Myocyte (in vitro differentiated cells): ENCODE measurements at regions not wholly inside any gene's neighbourhood (a gene's known extent, or its start where the extent isn't known, plus 50 kb on each side); places are given as distances from the start of the nearest gene placed in this dataset.
"Not testable (repeated sequence)": the region's sequence is repeated elsewhere in the genome, so short reads cannot be mapped to it uniquely, and the experiment has no call there.

ENCODE experiments used
- DNase-seq: peaks from one replicate; pipeline ENCODE4 v3.0.0-alpha.2; 2012; ENCODE audit warnings: low read depth

DNA sequence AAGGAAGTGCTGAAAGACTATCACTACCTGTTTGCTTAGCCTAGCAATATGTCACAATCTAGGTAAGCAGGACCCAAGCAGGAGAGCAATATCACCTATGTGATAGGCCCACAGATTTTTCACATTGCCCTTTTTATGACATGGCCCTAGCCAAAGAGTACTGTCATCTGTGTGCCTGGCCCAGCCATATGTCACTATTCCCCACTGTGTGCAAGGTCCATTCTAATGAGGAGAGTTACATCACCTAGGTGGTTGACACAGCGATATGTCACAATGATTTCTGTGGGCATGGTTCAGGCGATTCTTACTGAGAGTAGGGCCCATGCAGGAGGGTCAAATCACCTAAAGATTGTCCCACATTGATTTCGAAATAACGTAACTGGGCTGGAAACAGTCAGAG, 967.7 kb upstream of the AMELY start:
- DNase-seq, result no peak

DNA sequence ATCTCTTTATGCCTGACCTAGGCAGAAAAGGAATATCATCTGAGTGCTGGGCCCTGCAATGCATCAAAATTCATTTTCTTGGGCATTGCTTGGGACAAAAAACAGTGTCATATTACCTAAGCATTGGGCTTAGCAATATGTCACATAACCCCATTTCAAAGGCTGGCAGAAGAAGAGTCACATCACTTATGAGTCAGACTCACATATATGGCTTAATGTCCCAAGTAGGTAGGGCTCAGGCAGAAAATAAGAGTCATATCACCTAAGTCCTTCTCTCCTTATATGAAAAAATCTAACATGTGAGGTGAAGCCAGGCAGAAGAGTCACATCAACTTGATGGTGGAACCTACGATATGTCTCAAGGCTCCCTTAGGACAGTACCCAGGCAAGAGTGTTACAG, 967.2 kb upstream of the AMELY start:
- DNase-seq, result no peak

DNA sequence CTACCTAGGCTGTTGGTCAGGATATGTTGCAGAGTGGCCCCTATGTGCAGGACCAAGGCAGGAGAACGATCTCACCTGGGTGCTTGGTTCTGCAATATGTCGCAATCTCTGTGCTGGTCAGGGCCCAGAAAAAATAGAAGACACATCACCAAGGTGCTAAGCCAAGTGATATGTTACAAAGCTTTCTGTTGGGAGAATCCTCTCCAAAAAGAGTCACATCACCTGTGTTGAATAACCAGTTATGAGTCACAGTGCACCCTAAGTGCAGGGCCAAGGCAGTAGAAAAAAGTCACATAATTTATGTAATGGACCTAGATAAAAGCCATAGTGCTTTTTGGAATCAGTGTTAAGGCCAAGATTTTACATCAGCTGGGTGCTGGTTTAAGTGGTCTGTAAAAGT, 965.9 kb upstream of the AMELY start:
- no peak for DNase-seq

DNA sequence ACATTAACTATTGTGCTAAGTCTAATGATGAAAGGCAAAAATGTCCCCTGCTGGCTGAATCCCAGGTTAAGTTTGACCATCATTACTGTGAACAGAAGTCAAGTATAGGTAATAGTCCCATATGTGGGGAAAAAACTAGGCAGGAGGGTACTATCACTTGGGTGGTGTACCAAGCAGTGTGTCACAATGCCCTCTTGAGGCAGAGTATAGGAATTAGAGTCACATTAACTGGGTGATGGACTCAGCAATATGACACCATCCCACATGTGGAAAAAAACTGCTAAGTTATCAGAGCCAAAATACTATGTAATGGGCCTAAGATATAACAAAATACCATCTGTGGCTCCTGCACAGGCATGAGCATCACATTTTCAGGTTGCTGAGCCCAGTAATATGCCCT, 962.5 kb upstream of the AMELY start:
- DNase-seq, result peak; percentile 64

DNA sequence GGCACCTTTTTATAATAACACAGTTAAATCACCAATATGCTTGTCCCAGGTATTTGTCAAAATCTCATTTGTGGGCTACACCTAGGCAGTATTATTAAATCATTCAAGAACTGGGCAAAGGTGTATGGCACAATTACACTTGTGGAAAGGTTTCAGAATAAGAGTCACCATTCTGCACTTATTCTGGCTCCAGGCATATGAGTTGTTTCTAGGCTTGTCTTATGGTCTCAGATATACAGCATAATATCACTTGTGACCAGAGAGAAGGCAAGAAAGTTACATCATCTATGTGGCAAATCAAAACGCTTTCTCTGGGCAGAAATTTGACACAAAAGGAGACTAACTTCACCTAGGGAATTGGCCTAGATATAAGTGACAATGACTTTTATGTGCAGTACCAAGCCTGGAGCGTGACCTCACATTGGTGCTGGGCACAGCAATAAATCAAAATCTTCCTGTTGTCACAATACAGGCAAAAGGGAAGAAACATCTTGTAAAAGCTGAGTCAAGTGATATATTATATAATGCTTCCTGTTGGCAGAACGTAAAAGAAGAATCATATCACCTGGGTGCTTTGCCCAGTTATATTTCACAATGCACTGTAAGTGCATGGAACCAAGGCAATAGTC, 959.9 kb upstream of the AMELY start:
- DNase-seq, result no peak

DNA sequence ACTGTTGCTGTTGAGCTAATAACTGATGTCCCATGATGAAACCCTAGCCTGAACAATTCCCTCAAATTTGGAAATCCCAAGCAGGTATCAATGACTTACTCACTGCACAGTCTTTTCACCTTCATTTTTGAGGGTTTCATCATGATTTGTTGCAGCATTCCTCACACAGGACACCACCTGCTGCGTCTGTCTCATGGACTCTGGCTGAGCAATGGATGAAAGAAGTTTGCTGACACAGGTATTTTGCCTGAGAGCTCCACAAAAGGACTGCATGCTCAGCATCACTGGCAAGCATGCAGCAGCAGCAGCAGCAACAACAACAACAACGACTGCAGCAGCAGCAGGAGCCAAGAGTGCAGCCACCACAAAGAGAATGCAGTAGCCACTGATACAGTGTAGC, 955.4 kb upstream of the AMELY start:
- peak; percentile 32 for DNase-seq

DNA sequence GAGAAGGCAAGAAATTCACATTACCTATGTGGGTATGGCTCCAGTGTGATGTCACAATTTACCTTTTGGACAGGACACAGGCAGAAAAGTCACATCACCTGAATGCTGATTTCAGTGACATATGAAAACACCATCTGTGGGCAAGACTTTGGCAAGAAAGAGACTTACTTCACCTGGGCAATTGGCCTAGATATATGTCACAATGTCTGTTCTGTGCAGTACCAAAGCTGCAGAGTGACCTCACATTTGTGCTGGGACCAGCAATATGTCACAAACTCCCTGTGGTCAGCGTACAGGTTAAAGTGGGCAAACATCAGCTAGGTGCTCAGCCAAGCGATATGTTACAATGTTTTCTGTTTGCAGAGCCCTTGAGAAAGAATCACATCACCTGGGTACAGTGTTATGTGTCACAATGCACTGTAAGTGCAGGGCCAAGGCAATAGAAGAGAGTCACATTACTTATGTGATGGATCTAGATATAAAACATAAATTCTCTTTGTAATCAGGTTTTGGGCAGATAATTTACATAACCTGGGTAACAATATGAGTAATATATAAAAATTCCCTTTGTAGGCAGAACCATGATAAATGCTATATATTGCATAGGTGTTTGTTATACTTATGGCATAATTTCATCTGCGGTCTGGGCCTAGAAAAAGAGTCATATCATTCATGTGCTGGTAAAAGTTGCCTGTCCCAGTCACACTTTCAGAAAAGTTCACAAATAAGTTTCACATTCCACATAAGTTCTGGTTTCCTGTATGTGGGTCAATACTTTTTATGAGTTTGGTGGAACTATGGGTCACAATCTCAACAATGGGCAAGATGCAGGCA, 949.4 kb upstream of the AMELY start:
- no peak for DNase-seq

DNA sequence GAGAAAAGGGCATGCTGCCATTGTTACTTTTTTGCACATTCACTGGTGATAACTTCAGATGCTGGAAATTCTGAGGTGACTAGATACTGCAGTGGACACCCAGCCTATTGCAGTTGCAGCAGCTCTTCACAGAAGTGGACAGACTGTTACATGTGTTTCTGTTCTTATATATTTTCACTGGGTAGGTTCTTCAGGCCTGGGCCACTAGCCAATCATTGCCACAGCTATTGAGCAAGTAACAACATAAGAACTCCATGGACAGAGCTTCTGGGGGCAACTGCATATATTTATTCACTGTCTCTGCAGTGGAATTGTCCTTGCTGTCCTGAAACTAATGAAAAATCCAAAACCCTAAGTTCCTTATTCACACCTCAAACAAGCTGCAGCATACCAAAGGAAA, 938.6 kb upstream of the AMELY start:
- DNase-seq, result no peak

DNA sequence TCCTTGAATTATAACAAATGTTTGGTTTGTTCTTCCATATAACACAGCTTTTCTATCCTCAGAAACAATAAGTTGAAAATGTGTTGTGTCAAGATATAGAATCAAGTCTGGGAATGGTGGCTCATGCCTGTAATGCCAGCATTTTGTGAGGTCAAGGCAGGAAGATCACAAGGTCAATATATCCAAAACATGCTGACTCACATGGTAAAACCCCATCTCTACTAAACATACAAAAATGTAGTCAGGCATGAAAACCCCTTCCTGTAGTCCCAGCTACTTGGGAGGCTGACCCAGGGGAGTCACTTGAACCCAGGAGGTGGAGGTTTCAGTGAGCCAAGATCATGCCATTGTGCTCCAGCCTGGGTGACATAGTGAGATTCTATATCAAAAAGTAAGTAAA, 934.2 kb upstream of the AMELY start:
- no peak for DNase-seq

DNA sequence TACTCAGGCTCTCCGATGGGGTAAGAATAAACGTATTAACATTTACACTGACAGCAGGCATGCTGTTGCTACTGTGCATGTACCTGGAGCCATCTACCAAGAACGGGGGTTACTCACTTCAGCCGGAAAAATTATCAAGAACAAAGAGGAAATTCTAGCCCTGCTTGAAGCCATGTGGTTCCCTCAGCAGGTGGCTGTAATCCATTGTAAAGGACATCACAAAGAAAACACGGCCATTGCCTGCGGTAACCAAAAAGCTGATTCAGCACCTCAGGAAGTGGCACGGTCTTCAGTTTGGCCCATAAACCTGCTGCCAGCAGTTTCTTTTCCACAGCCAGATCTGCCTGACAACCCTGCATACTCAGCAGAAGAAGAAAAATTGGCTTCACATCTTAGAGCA, 925.5 kb upstream of the AMELY start:
- DNase-seq, result peak; percentile 44

DNA sequence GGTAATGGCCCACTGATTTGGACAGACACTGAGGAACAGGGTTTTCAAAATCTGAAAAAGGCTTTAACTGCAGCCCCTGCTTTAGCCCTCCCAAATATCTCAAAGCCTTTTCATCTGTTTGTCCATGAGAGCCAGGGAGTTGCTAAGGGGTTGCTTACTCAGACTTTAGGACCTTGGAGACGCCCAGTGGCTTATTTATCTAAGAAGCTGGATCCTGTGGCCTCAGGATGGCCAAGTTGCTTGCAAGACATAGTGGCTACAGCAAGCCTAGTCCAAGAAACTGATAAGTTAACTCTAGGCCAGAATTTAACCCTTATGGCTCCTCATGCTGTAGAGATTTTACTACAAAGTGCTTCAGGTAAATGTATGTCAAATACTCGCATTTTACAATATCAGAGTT, 924.8 kb upstream of the AMELY start:
- DNase-seq, result peak; percentile 13

DNA sequence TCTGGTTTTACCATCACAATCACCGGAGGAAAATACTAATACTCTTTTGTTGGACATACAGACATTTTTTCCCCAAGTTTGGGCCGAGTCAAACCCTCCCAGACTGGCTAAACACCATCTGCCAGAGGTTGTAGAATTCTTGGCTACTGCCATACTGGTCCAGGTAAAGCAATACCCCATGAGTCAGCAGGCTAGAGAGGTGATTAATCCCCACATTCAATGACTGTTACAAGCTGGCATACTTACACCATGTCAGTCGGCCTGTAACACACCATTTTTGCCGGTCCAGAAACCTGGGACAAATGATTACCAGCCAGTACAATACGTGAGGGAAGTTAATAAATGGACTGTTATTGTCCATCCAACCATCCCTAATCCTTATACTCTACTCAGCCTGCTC, 923.9 kb upstream of the AMELY start:
- DNase-seq, result no peak

DNA sequence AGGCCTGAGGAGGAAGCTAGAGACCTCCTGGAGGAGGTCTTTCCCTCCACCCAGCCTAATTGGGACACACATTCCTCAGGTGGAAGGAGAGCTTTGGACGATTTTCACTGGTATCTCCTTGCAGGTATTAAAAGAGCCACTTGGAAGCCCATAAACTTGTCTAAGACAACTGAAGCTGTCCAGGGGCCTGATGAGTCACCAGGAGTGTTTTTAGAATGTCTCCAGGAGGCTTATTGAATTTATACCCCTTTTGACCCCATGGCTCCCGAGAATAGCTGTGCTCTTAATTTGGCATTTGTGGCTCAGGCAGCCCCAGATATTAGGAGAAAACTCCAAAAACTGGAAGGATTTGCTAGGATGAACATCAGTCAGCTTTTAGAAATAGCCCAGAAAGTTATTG, 922.7 kb upstream of the AMELY start:
- peak; percentile 18 for DNase-seq

DNA sequence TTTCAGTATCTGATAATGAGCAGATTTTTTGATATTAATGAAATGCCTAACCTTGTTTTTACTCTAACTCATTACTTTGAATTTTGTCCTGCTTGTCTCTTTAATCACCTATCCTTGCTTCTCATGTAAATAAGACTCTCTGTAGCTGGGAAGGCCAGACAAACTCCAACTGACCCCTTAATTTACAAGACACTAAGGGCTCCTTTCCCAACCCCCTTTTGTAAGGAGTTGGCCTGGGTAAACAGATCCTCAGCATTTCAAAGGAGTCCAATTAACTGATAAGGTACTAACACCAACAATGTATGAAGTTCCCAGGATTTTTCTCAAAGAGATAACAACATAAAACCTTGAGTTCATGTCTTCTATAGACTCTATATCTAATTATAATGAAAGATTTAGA, 919.3 kb upstream of the AMELY start:
- DNase-seq, result not testable (repeated sequence)

DNA sequence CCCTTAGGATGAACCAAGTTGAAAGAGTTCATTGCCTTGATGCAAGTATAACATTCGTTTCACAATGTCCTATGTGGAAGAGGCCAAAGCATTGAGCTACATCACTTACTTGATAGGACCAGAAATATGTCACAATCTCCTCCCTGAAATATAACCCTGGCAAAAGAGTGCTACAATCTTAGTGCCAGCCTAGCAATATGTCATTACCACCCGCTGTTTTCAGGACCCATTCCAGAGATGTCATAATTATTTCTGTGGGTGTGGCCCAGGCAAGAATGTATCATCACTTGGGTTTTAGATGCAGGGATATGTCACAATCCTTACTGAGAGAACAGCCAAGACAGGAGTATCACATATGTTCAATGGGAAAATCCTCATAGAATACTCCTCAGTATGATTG, 915.0 kb upstream of the AMELY start:
- peak; percentile 22 for DNase-seq

DNA sequence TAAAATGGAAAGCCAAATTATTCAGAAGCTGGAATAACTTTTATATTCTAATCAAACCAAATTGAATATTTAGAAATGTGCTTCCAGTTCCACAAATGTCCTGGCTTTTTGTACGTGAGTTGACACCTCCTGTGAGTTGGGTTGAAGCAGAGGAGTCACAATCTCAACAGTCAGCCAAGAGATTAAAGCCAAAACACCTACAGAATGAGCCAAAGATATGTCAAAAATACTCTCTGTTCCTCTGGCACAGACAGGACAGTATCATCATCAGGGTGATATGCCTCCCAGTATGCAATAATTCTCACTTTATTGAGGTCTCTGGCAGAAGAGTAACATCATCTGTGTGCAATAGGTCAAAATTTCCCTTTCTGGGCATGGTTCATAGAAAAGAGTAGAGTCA, 914.3 kb upstream of the AMELY start:
- DNase-seq, result no peak

DNA sequence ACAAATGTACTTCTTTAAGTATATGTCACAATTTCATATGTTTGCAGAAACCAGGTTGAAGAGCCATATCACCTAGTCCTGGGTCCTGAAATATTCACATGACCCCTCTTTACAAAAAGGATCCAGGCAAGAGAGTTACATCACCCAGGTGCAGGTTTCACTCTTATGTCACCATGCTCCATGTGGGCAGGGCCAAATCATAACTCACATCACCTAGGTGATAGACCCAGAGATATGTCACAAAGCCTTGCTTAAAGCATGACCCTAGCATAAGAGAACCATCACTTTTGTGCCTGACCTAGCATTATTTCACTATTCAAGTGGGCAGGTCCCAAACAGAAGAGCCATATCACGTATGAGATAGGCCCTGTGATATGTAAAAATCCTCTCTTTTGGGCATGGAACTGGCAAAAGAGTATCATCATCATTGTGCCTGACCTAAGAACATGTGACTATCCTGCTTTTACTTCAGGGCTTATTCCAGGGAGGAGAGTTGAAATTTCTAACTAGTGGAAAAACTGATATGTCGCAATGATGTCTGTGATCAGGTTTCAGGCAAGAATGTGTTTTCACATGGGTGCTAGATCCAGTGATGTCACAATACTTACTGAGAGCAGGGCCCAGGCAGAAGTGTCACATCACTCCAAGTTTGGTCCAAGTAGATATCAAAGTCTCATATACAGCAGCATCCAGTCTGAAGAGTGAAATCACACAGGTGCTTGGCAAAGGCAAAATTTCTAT, 909.9 kb upstream of the AMELY start:
- DNase-seq, result peak; percentile 39

DNA sequence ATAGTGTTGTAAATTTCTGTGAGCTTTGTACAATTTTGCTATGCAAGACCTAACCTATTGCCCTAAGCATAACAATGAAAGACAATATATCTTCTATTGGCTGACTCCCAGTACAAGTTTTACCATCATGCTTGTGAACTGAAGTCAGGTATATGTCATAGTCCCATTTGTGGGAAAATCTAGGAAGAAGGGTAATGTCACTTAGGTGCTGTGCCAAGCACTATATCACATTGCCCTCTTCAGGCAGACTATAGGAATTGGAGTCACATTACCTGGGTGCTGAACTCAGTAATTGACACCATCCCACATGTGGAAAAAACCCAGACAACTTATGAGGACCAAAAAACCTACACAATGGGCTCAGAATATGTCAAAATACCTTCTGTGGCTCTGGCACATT, 907.4 kb upstream of the AMELY start:
- peak; percentile 47 for DNase-seq

DNA sequence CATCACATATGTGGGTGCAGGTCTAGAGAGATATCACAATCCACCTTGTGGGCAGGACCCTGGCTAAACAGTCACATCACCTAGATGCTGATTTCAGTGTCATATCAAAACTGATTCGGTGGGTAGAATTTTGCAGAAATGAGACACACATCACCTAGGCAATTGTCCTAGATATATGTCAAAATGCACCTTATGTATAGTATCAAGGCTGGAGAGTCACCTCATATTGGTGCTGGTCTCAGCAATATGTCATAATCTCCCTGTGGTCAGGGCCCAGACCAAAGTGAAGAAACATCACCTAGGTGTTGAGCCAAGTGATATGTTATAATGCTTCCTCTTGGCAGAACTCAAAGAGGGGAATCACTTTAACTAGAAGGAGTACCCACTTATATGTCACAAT, 905.0 kb upstream of the AMELY start:
- no peak for DNase-seq

DNA sequence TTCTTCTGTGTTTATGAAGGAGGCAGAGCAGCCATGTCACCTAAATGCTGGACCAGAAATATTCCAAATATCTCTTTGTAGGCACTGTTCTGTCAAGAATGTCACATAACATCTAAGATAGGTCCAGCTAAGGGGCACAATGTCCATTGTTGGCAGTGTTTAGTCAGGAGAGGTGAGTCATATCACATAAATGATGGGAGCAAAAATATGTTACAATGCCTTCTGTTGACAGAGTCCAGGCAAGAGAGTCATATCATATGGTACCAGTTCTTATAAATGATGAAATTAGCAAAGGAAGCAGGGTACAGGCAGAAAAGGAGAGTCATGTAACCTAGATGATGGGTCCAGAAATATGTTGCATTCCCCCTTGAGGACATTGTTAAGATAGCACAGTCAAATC, 904.4 kb upstream of the AMELY start:
- no peak for DNase-seq

DNA sequence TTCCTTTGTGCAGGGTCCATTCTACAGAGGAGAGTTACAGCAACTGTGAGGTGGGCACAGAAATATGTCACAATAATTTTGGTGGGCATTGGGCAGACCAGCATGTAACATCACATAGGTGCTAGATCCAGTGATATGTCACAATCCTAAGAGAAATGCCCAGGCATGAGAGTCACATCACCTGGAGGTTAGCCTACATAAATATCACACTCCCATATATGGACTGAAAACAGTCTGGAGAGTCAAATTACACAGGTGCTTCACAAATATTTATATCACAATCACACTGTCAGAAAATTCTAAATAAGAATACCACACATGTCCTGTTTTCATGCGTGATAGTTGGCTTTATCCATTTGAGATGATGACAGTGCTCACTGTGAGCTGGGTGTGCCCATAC, 903.7 kb upstream of the AMELY start:
- DNase-seq, result no peak

DNA sequence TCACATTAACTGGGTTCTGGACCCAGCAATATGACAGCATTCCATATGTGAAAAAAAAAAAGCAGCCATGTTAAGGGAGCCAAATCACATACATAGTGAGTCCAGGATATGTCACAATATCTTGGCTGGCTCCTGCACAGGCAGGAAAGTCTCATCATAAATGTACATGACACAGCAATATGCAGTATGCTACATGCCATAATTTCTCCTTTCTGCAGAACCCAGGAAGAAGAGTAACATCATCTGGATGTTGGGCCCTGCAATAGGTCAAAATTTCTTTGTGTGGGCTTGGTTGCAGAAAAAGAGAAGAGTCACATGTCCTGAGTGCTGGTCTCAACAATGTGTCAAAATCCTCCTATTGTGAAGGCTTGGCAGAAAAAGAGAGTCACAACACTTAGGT, 902.8 kb upstream of the AMELY start:
- DNase-seq, result no peak

DNA sequence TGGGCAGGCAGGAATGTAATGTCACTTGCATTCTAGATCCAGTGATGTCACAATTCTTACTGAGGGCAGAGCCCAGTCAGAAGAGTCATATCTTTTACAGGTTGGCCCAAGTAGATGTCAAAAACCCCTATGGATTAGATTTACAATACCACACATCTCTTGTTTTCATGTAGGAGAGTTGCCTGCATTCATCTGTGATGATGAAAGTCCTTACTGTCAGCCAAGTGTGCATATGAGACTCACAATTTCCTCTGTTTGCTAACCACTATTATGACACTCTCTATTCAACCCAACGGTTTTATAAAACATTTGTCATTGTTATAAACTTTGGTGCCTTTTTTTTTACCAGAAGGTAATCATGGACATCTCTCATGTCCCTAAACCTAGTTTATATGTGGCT, 898.8 kb upstream of the AMELY start:
- DNase-seq, result no peak
